Peyer's patch (tissue), 4 donors: ENCODE measurements at regions not wholly inside any gene's neighbourhood (a gene's known extent, or its start where the extent isn't known, plus 50 kb on each side); places are given as distances from the start of the nearest gene placed in this dataset.

Experiments used
- CTCF ChIP-seq, 6 experiments: fragments of 450-650 bp in 4 of 6; fragments of 200-600 bp in 2 of 6; sonication (generic) in 1 of 6; IDR thresholded peaks; one replicate each; pipeline ENCODE4 v1.5.1; 2017 to 2019; ENCODE audit warnings: antibody characterized with exemption in 6 of 6, mild to moderate bottlenecking in 3 of 6, moderate library complexity in 1 of 6
- POLR2A ChIP-seq, 2 donors: fragments of 450-650 bp; IDR thresholded peaks; one replicate each; pipeline ENCODE4 v1.5.1; 2017; ENCODE audit warnings: antibody characterized with exemption in 2 of 2, mild to moderate bottlenecking in 2 of 2, moderate library complexity in 2 of 2

- TF ChIP-seq CTCF (IDR thresholded peaks at IDR 0.05), result no peak
- no peak for TF ChIP-seq POLR2A (IDR thresholded peaks at IDR 0.05)
These were observed 339.7 kb upstream of the IRX4 start for GRCh38 chr5:2222246-2222992.
